Astrocyte of the cerebellum (primary cell): ENCODE measurements at regions not wholly inside any gene's neighbourhood (a gene's known extent, or its start where the extent isn't known, plus 50 kb on each side); places are given as distances from the start of the nearest gene placed in this dataset.
"Not testable (repeated sequence)": the region's sequence is repeated elsewhere in the genome, so short reads cannot be mapped to it uniquely, and the experiment has no call there.

Experiments
- DNase-seq: peaks from one replicate; pipeline ENCODE4 v3.0.0-alpha.2; 2011; ENCODE audit warnings: low read depth
- H3K4me3 ChIP-seq: 2 replicates; pipeline ENCODE4 v1.5.1; 2011; ENCODE audit warnings: mild to moderate bottlenecking, low read depth, low read length, moderate library complexity
- CTCF ChIP-seq: IDR thresholded peaks from 2 replicates; pipeline ENCODE4 v1.5.1; 2012; ENCODE audit warnings: low read length, low read depth, moderate library complexity, mild to moderate bottlenecking; ENCODE audit errors: missing control alignments
- in situ Hi-C: cut with HindIII; loops from 2 replicates; pipeline ENCODE4 v1.10.0; 2017; ENCODE audit warnings: low sequenced_read_pairs

DNA sequence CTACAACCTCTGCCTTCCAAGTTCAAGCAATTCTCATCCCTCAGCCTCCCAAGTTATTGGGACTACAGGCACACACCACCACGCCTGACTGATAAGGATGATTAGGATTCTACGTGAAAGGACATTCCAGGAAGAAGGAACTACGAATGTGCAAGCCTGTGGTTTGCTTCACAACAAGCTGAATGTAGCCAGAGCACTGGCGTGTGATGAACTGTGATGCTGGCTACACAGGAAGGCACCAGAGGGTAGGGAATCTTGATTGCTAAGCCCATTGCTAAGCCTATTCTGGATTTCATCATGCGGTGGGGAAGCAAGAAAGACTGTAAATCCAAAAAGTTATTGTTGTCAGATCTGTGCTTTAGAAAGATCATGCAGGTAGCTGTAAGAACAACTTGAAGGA lies 72.3 kb upstream of the SRRM3 start:
- in situ Hi-C loops: loop anchor here (25.0 kb wide), 1 partner anchor 92 kb away; the partner anchor contains the start of genes MDH2 and STYXL1
- no peak for TF ChIP-seq CTCF
- DNase-seq: no peak
- no peak overlapping the region for H3K4me3 ChIP-seq

GRCh38 chr7:76129836-76130235 lies 71.9 kb upstream of the SRRM3 start:
- in situ Hi-C loops: loop anchor here (25.0 kb wide), 1 partner anchor 93 kb away; the partner anchor contains the start of genes MDH2 and STYXL1
- no peak for TF ChIP-seq CTCF
- DNase-seq: no peak
- H3K4me3 ChIP-seq: no peak overlapping the region

GRCh38 chr7:76130661-76131060 lies 71.0 kb upstream of the SRRM3 start:
- DNase-seq: peak; percentile 8
- in situ Hi-C loops: loop anchor here (25.0 kb wide), 1 partner anchor 93 kb away; the partner anchor contains the start of genes MDH2 and STYXL1

DNA sequence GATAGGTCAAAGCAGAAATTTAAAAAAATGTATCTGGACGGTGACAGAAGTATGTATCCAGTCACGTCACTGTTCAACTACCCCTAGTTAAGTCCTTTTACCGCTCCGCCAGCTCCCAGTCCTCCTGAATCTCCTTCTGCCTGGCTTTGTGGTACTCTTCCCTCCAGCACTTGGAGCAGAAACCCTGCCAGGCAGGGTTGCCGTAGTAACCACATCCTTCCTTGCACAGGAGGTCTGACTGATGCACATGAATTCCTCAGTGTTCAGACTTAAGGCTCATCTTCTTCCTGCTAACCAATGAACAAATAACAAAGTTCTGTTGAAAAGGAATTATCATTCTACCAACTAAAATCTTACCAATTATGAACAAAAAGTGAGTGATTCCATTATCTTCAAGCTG lies 69.8 kb upstream of the SRRM3 start:
- in situ Hi-C loops: loop anchor here (25.0 kb wide), 1 partner anchor 95 kb away; the partner anchor contains the start of genes MDH2 and STYXL1
- not testable (repeated sequence) for DNase-seq, H3K4me3 ChIP-seq

More at GRCh38 chr7:76130661-76131060, 71.0 kb upstream of the SRRM3 start:
- H3K4me3 ChIP-seq: not testable (repeated sequence)
- peak; percentile 57 for TF ChIP-seq CTCF

GRCh38 chr7:76133164-76133775 lies 68.4 kb upstream of the SRRM3 start:
- no peak overlapping the region for H3K4me3 ChIP-seq
- in situ Hi-C loops: loop anchor here (25.0 kb wide), 1 partner anchor 96 kb away; the partner anchor contains the start of genes MDH2 and STYXL1
- no peak for DNase-seq
- TF ChIP-seq CTCF: no peak

GRCh38 chr7:76133839-76134238 lies 67.9 kb upstream of the SRRM3 start:
- H3K4me3 ChIP-seq: no peak overlapping the region
- in situ Hi-C loops: loop anchor here (25.0 kb wide), 1 partner anchor 97 kb away; the partner anchor contains the start of genes MDH2 and STYXL1
- TF ChIP-seq CTCF: no peak
- no peak for DNase-seq

GRCh38 chr7:76135263-76135662 lies 66.4 kb upstream of the SRRM3 start:
- DNase-seq, H3K4me3 ChIP-seq: not testable (repeated sequence)
- in situ Hi-C loops: loop anchor here (25.0 kb wide), 1 partner anchor 98 kb away; the partner anchor contains the start of genes MDH2 and STYXL1

DNA sequence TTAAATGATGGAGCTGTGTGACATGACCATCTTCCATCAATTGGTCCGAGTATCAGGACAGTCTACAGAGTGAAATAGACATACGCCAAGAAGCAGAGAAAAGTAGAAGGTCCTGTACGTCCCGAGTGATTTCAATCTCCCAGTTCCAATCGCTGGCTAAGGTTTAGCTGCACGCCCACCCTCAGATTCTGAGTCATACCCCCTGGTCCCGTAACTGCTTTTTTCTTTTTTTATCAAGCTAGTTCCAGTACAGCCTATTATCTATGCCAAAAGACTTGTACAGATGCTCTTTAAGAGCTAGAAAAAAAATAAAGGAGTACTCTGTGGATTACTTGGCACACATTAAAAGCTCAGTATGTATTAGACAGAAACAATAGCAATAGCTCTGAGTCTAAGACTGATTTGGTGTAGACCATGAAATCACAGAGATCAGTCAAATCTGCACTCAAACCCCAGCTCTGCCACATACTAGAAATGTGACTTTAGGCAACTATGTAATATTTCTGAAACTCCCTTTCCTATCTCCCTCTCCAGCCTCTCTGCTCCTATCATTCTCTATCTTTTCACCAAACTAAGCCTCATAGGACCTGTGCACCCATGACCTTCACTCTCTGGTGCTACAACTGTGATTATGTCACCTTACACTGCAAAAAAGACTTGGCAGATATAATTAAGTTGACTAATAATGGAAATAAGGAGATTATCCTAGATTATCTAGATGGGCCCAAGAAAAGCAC lies 63.0 kb upstream of the SRRM3 start:
- not testable (repeated sequence) for DNase-seq, H3K4me3 ChIP-seq
- in situ Hi-C loops: loop anchor here (25.0 kb wide), 1 partner anchor 101 kb away; the partner anchor contains the start of genes MDH2 and STYXL1
